OCI-LY1 (cell line): ENCODE measurements at regions not wholly inside any gene's neighbourhood (a gene's known extent, or its start where the extent isn't known, plus 50 kb on each side); places are given as distances from the start of the nearest gene placed in this dataset.

Experiments
- H2AFZ ChIP-seq: fragments of 200-600 bp; sonication (generic), shearing (Covaris generic); 2 replicates; pipeline ENCODE4 v1.6.0; 2014; ENCODE audit warnings: antibody characterized with exemption, mild to moderate bottlenecking, low read length
- H3F3A ChIP-seq: fragments of 200-600 bp; sonication (generic), shearing (Covaris generic); 2 replicates; pipeline ENCODE4 v1.6.0; 2014; ENCODE audit warnings: mild to moderate bottlenecking, antibody characterized with exemption, low read length, moderate library complexity; ENCODE audit not compliant: insufficient read depth
- H3K27ac ChIP-seq: fragments of 200-600 bp; sonication (generic); 2 replicates; pipeline ENCODE4 v1.5.1; 2014; ENCODE audit warnings: low read length, mixed run types, mild to moderate bottlenecking, low read depth; ENCODE audit not compliant: poor library complexity, severe bottlenecking
- H3K27me3 ChIP-seq: fragments of 200-600 bp; sonication (generic); 2 replicates; pipeline ENCODE4 v1.6.0; 2014; ENCODE audit warnings: antibody characterized with exemption, mild to moderate bottlenecking, low read length, moderate library complexity; ENCODE audit not compliant: insufficient read depth
- H3K36me3 ChIP-seq: fragments of 200-600 bp; sonication (generic); 2 replicates; pipeline ENCODE4 v1.6.1; 2014; ENCODE audit warnings: mild to moderate bottlenecking, antibody characterized with exemption, low read length, moderate library complexity, mixed read lengths; ENCODE audit not compliant: insufficient read depth
- H3K4me1 ChIP-seq: fragments of 200-600 bp; sonication (generic); 2 replicates; pipeline ENCODE4 v1.5.1; 2014; ENCODE audit warnings: mild to moderate bottlenecking, low read length, moderate library complexity; ENCODE audit not compliant: insufficient read depth, severe bottlenecking
- H3K4me2 ChIP-seq: fragments of 200-600 bp; sonication (generic), shearing (Covaris generic); 2 replicates; pipeline ENCODE4 v1.6.1; 2014; ENCODE audit warnings: low read length
- H3K4me3 ChIP-seq: fragments of 200-600 bp; sonication (generic); 2 replicates; pipeline ENCODE4 v1.5.1; 2014; ENCODE audit warnings: low read length, low read depth, mild to moderate bottlenecking, mixed read lengths; ENCODE audit not compliant: poor library complexity, severe bottlenecking
- H3K79me2 ChIP-seq: fragments of 200-600 bp; shearing (Covaris generic); 2 replicates; pipeline ENCODE4 v1.6.1; 2016; ENCODE audit warnings: mixed run types, low read length, mixed read lengths; ENCODE audit not compliant: insufficient read depth
- H3K9ac ChIP-seq: fragments of 200-600 bp; sonication (generic), shearing (Covaris generic); 2 replicates; pipeline ENCODE4 v1.6.1; 2014; ENCODE audit warnings: mild to moderate bottlenecking, low read length, mixed read lengths
- H3K9me2 ChIP-seq: fragments of 200-600 bp; sonication (generic), shearing (Covaris generic); 2 replicates; pipeline ENCODE4 v1.6.1; 2014; ENCODE audit warnings: low read depth, mild to moderate bottlenecking, low read length, mixed read lengths
- H3K9me3 ChIP-seq: fragments of 200-600 bp; shearing (Covaris generic); 2 replicates; pipeline ENCODE4 v1.6.1; 2014; ENCODE audit warnings: low read length, mixed read lengths
- H4K20me1 ChIP-seq: fragments of 200-600 bp; sonication (generic), shearing (Covaris generic); 2 replicates; pipeline ENCODE4 v1.6.0; 2016; ENCODE audit warnings: mild to moderate bottlenecking, low read length; ENCODE audit not compliant: insufficient read depth
- CTCF ChIP-seq: fragments of 200-600 bp; sonication (generic), shearing (Covaris generic); IDR thresholded peaks from 2 replicates; pipeline ENCODE4 v1.5.1; 2017; ENCODE audit warnings: mild to moderate bottlenecking, antibody characterized with exemption, low read length, moderate library complexity, mixed read lengths
- EZH2 ChIP-seq: fragments of 200-600 bp; sonication (generic), shearing (Covaris generic); IDR thresholded peaks from 2 replicates; pipeline ENCODE4 v1.8.0; 2017; ENCODE audit warnings: borderline replicate concordance, mixed run types, mild to moderate bottlenecking, antibody characterized with exemption, low read length, moderate library complexity, mixed read lengths

GRCh38 chr13:67283637-67284036 lies 53.5 kb upstream of the PCDH9 start:
- H3K27ac ChIP-seq = no peak overlapping the region
- H3K9ac ChIP-seq = no peak overlapping the region
- no peak overlapping the region for H2AFZ ChIP-seq
- TF ChIP-seq EZH2 (no peak), CTCF (no peak)
- H3K9me3 ChIP-seq = no peaks in the 10 kb centered on the region
- no peaks in the 10 kb centered on the region for H4K20me1 ChIP-seq
- peaks cover 5% of the 10 kb centered on the region for H3K4me1 ChIP-seq
- no peak overlapping the region for H3K4me2 ChIP-seq
- no peak overlapping the region for H3K4me3 ChIP-seq
- H3K27me3 ChIP-seq = no peaks in the 10 kb centered on the region
- H3F3A ChIP-seq = no peaks in the 10 kb centered on the region
- H3K36me3 ChIP-seq = no peaks in the 10 kb centered on the region
- H3K9me2 ChIP-seq = no peaks in the 10 kb centered on the region
- H3K79me2 ChIP-seq = no peaks in the 10 kb centered on the region

GRCh38 chr13:67281466-67281865 lies 51.3 kb upstream of the PCDH9 start:
- no peak for TF ChIP-seq EZH2
- no peak for TF ChIP-seq CTCF
- Histone ChIP-seq H3K27me3 (no peaks in the 10 kb centered on the region), H3K79me2 (no peaks in the 10 kb centered on the region), H3K4me2 (no peak overlapping the region), H3K27ac (no peak overlapping the region), H4K20me1 (no peaks in the 10 kb centered on the region), H3K9ac (no peak overlapping the region), H3K9me3 (no peaks in the 10 kb centered on the region), H3K9me2 (no peaks in the 10 kb centered on the region), H3K4me3 (no peak overlapping the region), H2AFZ (no peak overlapping the region), H3K36me3 (no peaks in the 10 kb centered on the region), H3K4me1 (peaks cover 5% of the 10 kb centered on the region), H3F3A (no peaks in the 10 kb centered on the region)
